ENCODE measurements at regions not wholly inside any gene's neighbourhood (a gene's known extent, or its start where the extent isn't known, plus 50 kb on each side); places are given as distances from the start of the nearest gene placed in this dataset.

- TF ChIP-seq, protein P1, sequence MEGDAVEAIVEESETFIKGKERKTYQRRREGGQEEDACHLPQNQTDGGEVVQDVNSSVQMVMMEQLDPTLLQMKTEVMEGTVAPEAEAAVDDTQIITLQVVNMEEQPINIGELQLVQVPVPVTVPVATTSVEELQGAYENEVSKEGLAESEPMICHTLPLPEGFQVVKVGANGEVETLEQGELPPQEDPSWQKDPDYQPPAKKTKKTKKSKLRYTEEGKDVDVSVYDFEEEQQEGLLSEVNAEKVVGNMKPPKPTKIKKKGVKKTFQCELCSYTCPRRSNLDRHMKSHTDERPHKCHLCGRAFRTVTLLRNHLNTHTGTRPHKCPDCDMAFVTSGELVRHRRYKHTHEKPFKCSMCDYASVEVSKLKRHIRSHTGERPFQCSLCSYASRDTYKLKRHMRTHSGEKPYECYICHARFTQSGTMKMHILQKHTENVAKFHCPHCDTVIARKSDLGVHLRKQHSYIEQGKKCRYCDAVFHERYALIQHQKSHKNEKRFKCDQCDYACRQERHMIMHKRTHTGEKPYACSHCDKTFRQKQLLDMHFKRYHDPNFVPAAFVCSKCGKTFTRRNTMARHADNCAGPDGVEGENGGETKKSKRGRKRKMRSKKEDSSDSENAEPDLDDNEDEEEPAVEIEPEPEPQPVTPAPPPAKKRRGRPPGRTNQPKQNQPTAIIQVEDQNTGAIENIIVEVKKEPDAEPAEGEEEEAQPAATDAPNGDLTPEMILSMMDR (IDR thresholded peaks at IDR 0.05), result no peak
- TF ChIP-seq SMC3 (IDR thresholded peaks at IDR 0.05; ENCODE audit: low read depth, low read length), result no peak; the same call in 1 of the 2 replicates
- TF ChIP-seq, protein P2, sequence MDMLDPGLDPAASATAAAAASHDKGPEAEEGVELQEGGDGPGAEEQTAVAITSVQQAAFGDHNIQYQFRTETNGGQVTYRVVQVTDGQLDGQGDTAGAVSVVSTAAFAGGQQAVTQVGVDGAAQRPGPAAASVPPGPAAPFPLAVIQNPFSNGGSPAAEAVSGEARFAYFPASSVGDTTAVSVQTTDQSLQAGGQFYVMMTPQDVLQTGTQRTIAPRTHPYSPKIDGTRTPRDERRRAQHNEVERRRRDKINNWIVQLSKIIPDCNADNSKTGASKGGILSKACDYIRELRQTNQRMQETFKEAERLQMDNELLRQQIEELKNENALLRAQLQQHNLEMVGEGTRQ (IDR thresholded peaks at IDR 0.05; ENCODE audit: borderline replicate concordance, low read depth, low read length), result no peak
- TF ChIP-seq YY1 (IDR thresholded peaks at IDR 0.05; ENCODE audit: low read depth), result no peak
- no peak for TF ChIP-seq TAF1 (IDR thresholded peaks at IDR 0.05; ENCODE audit: borderline replicate concordance, low read depth, low read length)
- no peak; the same call in 1 of the 2 replicates for TF ChIP-seq NFIC (IDR thresholded peaks at IDR 0.05; ENCODE audit: borderline replicate concordance)
- peak; percentile 99 for TF ChIP-seq GATA2 (CRISPR knock-in tag; IDR thresholded peaks at IDR 0.05)
- peak; percentile 66 to 97; a peak in 3 of 4 replicates for TF ChIP-seq EP300 (IDR thresholded peaks at IDR 0.05; ENCODE audit: borderline replicate concordance in 1 of 2, low read depth in 1 of 2, low read length in 1 of 2)
- TF ChIP-seq RAD21 (IDR thresholded peaks at IDR 0.05; ENCODE audit: low read length), result peak; percentile 30
Observed at GRCh38 chr5:67361932-67362729, 165.5 kb upstream of the CD180 start.
